GM13977 (cell line): ENCODE measurements at regions not wholly inside any gene's neighbourhood (a gene's known extent, or its start where the extent isn't known, plus 50 kb on each side); places are given as distances from the start of the nearest gene placed in this dataset.

Experiments used
- DNase-seq: peaks from one replicate; pipeline ENCODE4 v3.0.0; 2012; ENCODE audit warnings: low spot score
- in situ Hi-C: fragments of 300-500 bp; cut with MboI; formaldehyde crosslinking; loops from one replicate; pipeline ENCODE4 v1.12.0; 2022; ENCODE audit warnings: low sequenced_read_pairs, low pct_unique_long_range_greater_than_20kb, mixed read lengths, inconsistent platforms; ENCODE audit not compliant: unreplicated experiment
- TF ChIP-seq, protein P1 (sequence below): IDR thresholded peaks from 2 replicates; pipeline ENCODE4 v1.5.1; 2012; ENCODE audit warnings: mild to moderate bottlenecking, control low read depth; ENCODE audit not compliant: insufficient read depth; ENCODE audit errors: extremely low read depth, missing control alignments

DNA sequence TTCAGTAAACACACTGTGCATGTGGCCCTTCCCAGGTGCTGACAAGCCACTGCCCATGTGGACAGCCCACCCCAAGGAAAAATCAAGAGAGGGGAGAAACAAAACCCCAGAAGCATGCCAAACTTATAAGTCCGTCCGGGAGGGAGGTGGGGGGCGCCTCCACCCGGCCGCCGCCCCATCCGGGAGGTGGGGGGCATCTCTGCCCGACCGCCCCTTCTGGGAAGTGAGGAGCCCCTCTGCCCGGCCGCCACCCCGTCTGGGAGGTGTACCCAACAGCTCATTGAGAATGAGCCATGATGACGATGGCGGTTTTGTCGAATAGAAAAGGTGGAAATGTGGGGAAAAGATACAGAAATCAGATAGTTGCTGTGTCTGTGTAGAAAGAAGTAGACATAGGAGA, 53.8 kb upstream of the C2CD4B start:
- TF ChIP-seq, protein P1, sequence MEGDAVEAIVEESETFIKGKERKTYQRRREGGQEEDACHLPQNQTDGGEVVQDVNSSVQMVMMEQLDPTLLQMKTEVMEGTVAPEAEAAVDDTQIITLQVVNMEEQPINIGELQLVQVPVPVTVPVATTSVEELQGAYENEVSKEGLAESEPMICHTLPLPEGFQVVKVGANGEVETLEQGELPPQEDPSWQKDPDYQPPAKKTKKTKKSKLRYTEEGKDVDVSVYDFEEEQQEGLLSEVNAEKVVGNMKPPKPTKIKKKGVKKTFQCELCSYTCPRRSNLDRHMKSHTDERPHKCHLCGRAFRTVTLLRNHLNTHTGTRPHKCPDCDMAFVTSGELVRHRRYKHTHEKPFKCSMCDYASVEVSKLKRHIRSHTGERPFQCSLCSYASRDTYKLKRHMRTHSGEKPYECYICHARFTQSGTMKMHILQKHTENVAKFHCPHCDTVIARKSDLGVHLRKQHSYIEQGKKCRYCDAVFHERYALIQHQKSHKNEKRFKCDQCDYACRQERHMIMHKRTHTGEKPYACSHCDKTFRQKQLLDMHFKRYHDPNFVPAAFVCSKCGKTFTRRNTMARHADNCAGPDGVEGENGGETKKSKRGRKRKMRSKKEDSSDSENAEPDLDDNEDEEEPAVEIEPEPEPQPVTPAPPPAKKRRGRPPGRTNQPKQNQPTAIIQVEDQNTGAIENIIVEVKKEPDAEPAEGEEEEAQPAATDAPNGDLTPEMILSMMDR = no peak
- in situ Hi-C loops = no loop called here
- no peak for DNase-seq

DNA sequence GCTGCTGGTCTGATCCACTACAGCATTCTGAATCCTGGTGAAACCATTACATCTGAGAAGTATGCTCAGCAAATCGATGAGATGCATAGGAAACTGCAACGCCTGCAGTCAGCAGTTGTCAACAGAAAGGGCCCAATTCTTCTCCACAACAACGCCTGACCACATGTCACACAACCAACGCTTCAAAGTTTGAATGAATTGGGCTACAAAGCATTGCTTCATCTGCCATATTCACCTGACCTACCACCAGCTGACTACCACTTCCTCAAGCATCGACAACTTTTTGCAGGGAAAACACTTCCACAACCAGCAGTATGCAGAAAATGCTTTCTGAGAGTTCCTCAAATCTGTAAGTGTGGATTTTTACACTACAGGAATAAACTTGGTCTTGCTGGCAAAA, 54.7 kb upstream of the C2CD4B start:
- in situ Hi-C loops = no loop called here
- DNase-seq = no peak

DNA sequence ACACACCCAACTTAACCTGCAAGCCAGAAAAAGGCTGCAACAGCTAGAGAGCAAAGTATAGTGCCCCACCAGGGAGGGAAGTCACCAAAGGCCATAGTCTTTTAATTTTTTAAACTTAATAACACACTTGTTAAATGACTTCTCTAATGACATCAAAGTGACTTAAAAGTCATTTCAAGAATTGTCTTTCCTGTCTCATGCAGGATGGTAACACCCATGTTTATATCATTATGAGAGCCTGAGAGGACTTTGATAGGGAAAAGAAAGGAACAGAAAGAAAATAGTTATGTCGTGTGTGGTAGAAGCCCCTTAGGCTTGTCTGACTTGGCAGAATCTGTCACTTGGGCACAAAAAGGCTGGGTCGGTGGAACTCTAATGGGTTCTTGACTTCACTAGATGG, 57.9 kb upstream of the C2CD4B start:
- TF ChIP-seq, protein P1 = no peak
- no peak for DNase-seq
- in situ Hi-C loops = no loop called here

More for the DNA sequence above, 54.7 kb upstream of the C2CD4B start:
- TF ChIP-seq, protein P1 = no peak

DNA sequence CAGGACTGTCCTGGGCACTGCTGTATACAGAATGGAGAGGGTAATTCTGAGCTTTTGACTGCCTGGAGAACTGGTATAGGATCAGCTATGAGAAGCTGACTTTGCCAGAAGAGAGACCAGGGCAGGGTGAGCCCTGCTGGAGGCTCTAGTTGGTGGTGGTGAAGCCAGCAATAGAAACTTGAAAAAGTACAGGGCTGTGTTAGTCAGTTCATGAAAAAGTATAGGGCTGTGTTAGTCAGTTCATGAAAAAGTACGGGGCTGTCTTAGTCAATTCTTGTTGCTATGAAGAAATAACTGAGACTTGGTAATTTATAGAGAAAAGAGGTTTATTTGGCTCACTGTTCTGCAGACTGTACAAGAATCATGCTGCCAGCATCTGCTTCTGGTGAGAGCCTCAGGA, 63.5 kb upstream of the C2CD4B start:
- TF ChIP-seq, protein P1 = no peak
- in situ Hi-C loops = no loop called here
- DNase-seq = no peak

DNA sequence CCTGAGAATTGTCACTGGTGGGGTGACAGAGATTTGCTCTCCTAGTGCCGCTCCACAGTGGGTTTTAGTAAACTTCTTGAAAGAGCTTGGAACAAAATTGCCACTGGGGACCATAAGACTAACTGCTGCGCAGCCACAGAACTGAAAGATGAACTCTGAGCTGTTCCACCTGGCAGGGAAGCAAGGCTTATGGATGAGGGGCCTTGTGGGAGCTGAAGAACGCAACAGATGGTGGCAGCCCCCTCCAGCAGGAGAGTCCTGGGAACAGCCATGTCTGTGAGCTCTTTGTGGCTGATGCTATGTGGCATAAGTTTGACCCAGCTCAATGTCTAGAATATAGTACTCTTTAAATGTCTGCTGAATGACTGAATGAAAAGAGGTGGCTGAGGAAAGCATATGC, 66.8 kb upstream of the C2CD4B start:
- in situ Hi-C loops = no loop called here
- TF ChIP-seq, protein P1 = no peak
- DNase-seq = no peak

DNA sequence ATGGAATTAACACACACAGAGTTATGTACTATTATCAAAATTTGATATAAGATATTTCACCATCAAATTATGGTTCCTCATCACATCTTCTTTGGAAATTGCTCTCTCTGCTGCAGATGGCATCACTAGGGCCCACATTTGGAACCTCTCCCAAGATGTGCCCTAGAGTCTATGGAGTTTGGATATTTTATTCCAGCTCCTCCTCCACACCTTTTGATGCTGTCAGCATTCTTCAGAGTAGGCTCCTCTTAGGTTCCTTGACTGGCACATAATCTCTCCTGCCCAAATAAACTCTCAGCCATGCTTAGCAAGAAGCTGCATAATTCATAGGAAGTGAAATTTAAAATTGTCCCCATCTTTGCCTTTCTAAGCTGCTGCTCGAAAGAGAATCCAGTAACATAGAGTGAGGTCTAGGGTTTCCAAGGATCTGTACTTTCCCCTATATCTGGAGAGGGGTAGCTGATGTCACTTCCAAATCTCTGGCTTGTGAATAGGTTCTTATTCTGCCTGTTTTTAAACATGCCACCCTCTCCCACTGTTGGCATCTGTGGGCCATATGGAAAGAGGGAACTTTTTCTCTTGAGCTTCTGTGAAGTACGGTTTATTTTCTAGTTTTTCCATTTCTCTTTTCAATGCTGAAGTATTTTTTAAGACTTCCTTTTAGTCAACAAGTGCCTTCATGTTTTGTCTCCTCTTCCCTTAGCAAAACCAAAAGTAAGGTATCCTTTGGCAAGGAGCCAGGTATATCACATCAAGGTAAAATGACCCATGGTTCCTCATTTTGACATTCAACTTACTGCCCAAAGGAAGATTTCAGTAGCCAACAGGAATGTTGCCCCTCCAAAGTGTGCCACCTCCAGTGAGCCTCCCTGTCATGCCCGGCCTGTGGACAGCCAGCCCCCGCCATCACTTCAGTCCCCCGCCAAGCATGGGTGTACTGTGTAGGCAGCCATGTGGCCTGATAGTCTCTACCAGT, 75.3 kb upstream of the C2CD4B start:
- in situ Hi-C loops = no loop called here
- TF ChIP-seq, protein P1 = no peak
- no peak for DNase-seq
